DMS 273 (cell line): ENCODE measurements at regions not wholly inside any gene's neighbourhood (a gene's known extent, or its start where the extent isn't known, plus 50 kb on each side); places are given as distances from the start of the nearest gene placed in this dataset.

Source experiments
- DNase-seq: peaks from one replicate; lab custom pipeline; 2025; ENCODE audit not compliant: unreplicated experiment; lab: John Stamatoyannopoulos, UW

- no peak for DNase-seq
These were observed 63.5 kb upstream of the ASCC3 start for GRCh38 chr6:100944644-100945043.

GRCh38 chr6:100946021-100946540 is 65.0 kb upstream of the ASCC3 start:
- DNase-seq = no peak

GRCh38 chr6:100946711-100947110 is 65.6 kb upstream of the ASCC3 start:
- no peak for DNase-seq

- DNase-seq = no peak
These were observed 67.4 kb upstream of the ASCC3 start for GRCh38 chr6:100948381-100949133.

- DNase-seq = no peak
These were observed 70.9 kb upstream of the ASCC3 start for GRCh38 chr6:100952006-100952405.

GRCh38 chr6:100959280-100959679 is 78.2 kb upstream of the ASCC3 start:
- DNase-seq = no peak

GRCh38 chr6:100962466-100962865 is 81.3 kb upstream of the ASCC3 start:
- DNase-seq = no peak

GRCh38 chr6:100965067-100965466 is 83.9 kb upstream of the ASCC3 start:
- no peak for DNase-seq

- DNase-seq = no peak
These were observed 87.8 kb upstream of the ASCC3 start for GRCh38 chr6:100968949-100969348.

GRCh38 chr6:100979267-100979666 is 98.1 kb upstream of the ASCC3 start:
- DNase-seq = no peak

- no peak for DNase-seq
These were observed 99.8 kb upstream of the ASCC3 start for GRCh38 chr6:100980949-100981348.

- DNase-seq = no peak
These were observed 105.8 kb upstream of the ASCC3 start for GRCh38 chr6:100986921-100987320.

GRCh38 chr6:100987556-100987955 is 106.4 kb upstream of the ASCC3 start:
- no peak for DNase-seq

- no peak for DNase-seq
These were observed 107.4 kb upstream of the ASCC3 start for GRCh38 chr6:100988391-100988984.

GRCh38 chr6:100990070-100990469 is 108.9 kb upstream of the ASCC3 start:
- DNase-seq = no peak

GRCh38 chr6:100996409-100996808 is 115.3 kb upstream of the ASCC3 start:
- no peak for DNase-seq

GRCh38 chr6:100998111-100998510 is 117.0 kb upstream of the ASCC3 start:
- DNase-seq = no peak

- DNase-seq = no peak
These were observed 118.0 kb upstream of the ASCC3 start for GRCh38 chr6:100999034-100999597.

- DNase-seq = no peak
These were observed 119.2 kb upstream of the ASCC3 start for GRCh38 chr6:101000341-101000740.

GRCh38 chr6:101001012-101001411 is 119.9 kb upstream of the ASCC3 start:
- no peak for DNase-seq

- no peak for DNase-seq
These were observed 120.5 kb upstream of the ASCC3 start for GRCh38 chr6:101001607-101002006.

- DNase-seq = no peak
These were observed 121.9 kb upstream of the ASCC3 start for GRCh38 chr6:101003075-101003474.
